Activated CD8-positive, alpha-beta memory T cell treated with anti-CD3 and anti-CD28 coated beads, Interleukin-2, amount 50 U/mL, for 4 hours (primary cell): ENCODE measurements at regions not wholly inside any gene's neighbourhood (a gene's known extent, or its start where the extent isn't known, plus 50 kb on each side); places are given as distances from the start of the nearest gene placed in this dataset.
"Not testable (repeated sequence)": the region's sequence is repeated elsewhere in the genome, so short reads cannot be mapped to it uniquely, and the experiment has no call there.

ENCODE experiments used
- DNase-seq: peaks from one replicate; pipeline ENCODE4 v3.0.0-alpha.2; 2020

DNA sequence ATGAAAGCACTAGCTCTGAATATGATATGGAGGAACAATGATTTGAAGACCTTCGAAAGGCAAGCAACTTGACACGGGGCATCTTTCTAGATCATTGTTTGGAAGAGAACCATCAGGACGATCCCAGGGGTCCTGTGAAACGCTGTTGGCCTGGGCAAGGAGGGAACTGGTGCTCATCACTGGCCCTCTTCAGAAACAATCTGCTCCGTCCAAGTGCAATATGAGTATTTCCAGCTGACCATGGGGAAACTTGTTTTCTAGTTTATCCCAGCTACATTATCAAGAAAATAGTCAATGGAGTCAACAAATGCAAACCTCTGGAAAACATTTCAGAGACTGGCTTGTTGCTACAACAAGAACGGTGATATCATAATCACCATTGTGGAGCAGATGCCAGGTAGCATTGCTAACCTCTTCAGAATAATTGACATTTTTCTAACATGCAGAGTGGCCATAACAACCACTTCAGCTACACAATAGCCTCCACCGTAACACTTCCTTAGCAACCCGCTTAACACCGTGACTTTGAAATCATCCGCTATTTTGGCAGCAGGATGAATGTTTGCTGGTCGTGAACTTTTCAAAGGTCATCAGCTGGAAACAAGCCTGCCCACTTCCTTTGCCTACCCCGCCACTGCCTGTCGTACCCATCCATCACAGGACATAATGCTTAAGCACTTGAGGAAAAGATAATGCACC lies 112.0 kb upstream of the PDE10A start:
- no peak for DNase-seq

GRCh38 chr6:165770397-165771082 lies 107.5 kb upstream of the PDE10A start:
- DNase-seq: no peak

GRCh38 chr6:165769884-165770283 lies 106.8 kb upstream of the PDE10A start:
- no peak for DNase-seq

- no peak for DNase-seq
These were observed 106.4 kb upstream of the PDE10A start for GRCh38 chr6:165769401-165769800.

DNA sequence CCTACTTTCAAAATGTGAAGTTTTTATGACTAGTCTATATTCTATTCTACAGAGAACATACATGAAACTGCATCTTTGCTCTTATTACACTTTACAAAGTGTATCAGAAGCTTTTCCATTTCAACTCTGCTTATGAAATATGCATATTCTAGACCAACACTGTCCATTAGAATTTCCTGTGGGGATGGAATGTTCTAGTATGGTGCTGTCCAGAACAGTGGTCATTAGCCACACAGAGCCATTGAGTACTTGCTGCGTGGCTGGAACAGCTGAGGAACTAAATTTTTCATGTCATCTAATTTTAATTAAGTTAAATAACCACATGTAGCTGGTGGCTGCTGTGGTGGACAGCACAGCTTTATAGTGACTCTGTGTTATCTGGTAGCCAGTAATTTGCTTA lies 105.9 kb upstream of the PDE10A start:
- no peak for DNase-seq

DNA sequence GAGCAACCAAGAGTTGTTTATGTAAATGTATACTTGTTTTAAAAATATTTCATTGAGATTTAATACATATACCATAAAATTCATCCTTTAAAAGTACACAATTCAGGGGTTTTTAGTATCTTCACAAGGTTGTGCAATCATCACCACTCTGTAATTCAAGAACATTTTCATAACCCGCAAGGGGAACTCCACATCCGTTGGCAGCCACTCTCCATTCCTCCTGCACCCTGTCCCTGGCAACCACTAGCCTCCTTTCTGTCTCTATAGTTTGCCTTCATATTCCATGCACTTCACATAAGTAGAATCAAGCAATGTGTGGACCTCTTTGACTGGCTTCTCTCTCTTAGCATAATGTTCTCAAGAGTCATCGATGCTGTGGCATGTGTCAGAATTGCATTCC lies 104.2 kb upstream of the PDE10A start:
- no peak for DNase-seq

DNA sequence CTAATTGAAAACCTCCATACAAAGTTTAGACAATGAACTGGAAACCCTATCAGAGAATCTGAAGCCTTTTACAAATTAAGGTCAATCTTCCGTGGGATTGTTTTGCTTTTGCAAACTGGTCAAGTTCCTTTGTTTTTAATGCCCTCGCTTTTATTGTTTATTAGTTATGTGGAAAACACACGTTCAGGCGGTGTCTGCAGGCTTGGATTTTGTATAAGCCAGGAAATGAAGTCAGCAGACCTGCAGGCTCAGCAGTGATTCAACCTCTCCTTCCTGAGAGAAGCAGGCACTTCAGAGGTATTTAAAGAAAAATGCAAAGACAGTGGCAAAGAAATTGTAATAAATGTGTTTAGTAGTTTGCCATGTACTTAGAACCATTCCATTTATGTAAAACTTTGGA lies 103.4 kb upstream of the PDE10A start:
- no peak for DNase-seq

GRCh38 chr6:165766026-165766425 lies 103.0 kb upstream of the PDE10A start:
- no peak for DNase-seq

DNA sequence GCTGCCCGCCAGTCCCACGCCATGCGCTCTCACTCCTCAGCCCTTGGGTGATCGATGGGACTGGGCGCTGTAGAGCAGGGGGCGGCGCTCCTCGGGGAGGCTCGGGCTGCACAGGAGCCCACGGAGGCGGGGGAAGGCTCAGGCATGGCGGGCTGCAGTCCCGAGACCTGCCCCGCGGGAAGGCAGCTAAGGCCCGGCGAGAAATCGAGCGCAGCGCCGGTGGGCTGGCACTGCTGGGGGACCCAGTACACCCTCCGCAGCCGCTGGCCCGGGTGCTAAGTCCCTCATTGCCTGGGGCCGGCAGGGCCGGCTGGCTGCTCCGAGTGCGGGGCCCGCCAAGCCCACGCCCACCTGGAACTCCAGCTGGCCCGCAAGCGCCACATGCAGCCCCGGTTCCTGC lies 102.2 kb upstream of the PDE10A start:
- DNase-seq: not testable (repeated sequence)

GRCh38 chr6:165762876-165763275 lies 99.8 kb upstream of the PDE10A start:
- no peak for DNase-seq

DNA sequence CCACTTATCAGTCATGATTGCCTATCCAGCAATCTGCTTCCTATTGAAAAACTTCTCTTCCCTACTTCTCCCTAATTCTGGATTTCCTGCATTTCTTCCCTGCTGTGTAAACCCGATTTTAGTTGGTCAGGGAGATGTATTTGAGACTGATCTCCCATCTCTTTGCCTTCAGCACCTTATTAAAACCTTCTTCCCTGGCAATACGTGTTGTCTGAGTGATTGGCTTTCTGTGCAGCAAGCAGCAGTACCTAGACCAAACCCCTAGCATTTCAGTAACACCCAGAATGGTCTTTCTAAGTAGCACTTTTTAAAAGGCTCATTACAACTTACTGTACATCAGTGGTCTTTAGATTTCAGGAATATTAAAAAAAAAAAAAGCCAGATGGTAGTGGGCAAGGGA lies 99.1 kb upstream of the PDE10A start:
- DNase-seq: no peak

DNA sequence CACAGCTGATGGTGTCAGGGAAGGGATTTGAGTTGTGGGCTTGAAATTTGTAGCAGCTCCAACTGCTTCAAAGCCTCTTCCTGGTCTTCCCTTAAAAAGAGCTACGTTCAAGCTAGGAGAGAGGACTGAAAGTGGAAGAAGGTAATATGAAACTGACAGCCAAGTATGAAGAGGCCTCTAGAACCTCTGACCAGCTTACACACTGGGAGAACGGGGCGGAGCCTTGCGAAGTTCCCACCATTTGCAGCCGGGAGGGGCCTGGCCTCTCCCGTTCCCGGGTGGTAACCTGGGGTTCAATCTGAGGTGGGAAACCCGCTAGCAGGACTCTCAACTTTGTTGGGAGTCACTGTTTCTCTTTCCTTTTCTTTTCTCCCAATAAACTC lies 97.8 kb upstream of the PDE10A start:
- DNase-seq: no peak

DNA sequence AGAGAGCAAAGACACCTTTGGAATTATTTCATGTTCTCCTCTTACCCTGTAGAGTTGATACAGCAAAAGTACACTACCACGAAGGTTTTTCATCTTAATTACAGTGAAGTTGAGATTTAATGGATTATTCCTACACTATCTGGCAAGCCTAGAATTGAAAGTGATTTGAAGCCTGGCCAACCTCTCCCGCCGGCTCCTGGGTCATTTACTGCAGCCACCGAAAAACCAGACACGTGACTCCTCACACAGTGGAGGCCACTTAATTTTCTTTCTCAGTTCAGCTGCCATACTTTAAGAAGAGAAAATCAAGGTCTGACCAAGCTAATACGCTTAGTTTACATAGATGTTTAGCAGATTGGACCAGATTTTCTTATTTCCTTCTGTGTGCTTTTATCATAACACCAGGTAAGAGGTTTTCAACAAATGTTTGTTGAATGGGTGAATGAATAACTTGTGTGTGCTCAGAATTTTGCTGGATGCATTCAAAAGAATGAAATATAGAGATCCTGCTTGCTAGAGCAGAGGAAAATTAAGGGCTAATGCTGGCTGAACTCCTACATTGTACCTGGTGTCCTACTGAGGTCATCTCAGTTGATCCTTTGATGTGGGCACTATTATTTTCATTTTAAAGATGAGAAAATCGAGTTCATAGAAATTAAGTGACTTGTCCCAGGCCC lies 97.2 kb upstream of the PDE10A start:
- DNase-seq: no peak

DNA sequence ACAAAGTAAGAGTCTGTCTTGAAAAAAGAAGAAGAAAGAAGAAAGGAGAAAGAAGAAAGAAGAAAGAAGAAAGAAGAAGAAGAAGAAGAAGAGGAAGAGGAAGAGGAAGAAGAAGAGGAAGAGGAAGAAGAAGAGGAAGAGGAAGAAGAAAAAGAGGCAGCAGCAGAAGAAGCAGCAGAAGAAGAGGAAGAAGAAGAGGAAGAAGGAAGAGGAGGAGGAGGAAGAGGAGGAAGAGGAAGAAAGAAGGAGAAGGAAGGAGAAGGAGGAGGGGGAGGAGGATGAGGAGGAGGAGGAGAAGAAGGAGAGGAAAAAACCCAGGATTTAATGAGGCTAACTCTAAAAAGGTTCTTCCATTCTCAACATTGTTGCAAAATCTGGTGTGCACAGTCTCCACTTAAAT lies 95.4 kb upstream of the PDE10A start:
- DNase-seq: no peak

- DNase-seq: no peak
These were observed 92.5 kb upstream of the PDE10A start for GRCh38 chr6:165755583-165755982.

GRCh38 chr6:165753506-165753905 lies 90.5 kb upstream of the PDE10A start:
- no peak for DNase-seq

- no peak for DNase-seq
These were observed 89.4 kb upstream of the PDE10A start for GRCh38 chr6:165752451-165752850.

- DNase-seq: no peak
These were observed 88.4 kb upstream of the PDE10A start for GRCh38 chr6:165751486-165751885.

DNA sequence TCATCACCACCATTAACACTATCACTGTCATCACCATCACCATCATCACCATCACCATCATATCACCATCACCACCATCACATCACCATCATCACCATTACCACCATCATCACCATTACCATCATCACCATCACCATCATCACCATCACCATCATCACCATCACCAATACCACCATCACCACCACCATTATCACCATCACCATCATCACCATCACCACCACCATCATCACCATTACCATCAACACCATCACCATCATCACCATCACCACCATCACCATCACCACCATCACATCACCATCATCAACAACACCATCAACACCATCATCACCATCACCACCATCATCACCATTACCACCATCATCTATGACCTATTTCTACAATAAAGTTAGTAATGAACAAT lies 86.1 kb upstream of the PDE10A start:
- DNase-seq: no peak

DNA sequence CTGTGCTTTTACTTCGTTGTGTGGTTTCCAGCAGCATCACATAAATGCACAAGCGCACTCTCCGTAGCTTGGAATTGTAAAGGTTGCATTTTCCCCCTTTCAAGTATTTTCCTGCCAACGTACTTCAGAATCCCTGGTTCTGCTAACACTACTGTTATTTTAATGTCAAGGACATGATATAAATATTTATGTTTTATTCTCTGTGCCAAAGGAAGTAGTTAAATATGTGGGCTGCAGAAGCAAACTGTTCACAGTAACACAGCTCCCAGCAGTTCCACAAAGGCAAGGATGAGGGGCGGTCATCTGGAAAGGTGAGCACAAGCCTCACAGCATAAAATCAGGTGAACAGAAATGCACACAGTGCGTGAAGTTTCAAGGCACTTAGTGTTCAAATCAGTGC lies 85.3 kb upstream of the PDE10A start:
- no peak for DNase-seq

GRCh38 chr6:165747963-165748362 lies 84.9 kb upstream of the PDE10A start:
- DNase-seq: no peak

DNA sequence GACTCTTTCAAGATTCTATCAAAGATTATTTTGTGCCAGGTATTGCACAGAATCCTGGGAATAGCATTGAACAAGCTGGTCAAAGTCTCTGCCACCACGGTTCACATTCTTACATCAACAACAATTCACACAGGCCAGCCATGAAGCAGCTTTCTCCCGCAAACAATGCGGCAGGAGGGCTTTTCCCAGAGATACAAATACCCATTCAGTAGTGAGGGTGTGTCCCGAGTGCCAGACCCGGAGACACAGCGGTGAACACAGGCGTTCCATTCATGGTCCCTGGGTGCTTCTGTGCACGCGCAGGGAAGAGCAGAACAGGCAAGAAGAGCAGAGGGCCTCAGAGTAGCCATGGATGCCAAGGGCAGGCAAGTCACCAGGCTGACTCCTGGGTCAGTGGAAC lies 83.3 kb upstream of the PDE10A start:
- DNase-seq: no peak

DNA sequence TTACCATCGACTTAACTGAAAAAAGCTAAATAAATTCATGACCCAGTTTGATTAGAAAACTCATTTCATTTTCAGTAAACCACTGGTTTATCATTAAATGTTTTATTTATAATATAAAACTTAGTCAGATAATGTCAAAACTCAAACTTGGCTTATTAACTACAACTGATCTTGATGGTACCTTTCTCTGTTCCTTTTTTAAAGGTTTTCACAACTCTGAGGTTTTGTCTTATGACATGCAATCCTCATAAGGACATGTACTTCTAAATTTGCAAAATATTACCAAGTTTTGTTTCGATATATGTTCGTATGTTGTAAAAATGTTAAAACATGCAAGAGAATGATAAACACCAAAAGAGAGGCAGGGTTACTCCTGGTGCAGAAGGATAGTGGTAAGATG lies 82.5 kb upstream of the PDE10A start:
- no peak for DNase-seq

GRCh38 chr6:165744555-165745228 lies 81.7 kb upstream of the PDE10A start:
- DNase-seq: no peak
